Duodenal mucosa (tissue), 2 donors: ENCODE measurements at regions not wholly inside any gene's neighbourhood (a gene's known extent, or its start where the extent isn't known, plus 50 kb on each side); places are given as distances from the start of the nearest gene placed in this dataset.
"Not testable (repeated sequence)": the region's sequence is repeated elsewhere in the genome, so short reads cannot be mapped to it uniquely, and the experiment has no call there.

Source experiments
- H3K27ac ChIP-seq: one replicate; pipeline ENCODE4 v1.7.0; 2013; ENCODE audit warnings: low read depth, low read length
- H3K27me3 ChIP-seq, 2 donors: one replicate each; pipeline ENCODE4 v1.7.0; 2013; ENCODE audit warnings: low read length in 2 of 2, control low read depth in 1 of 2; ENCODE audit not compliant: insufficient read depth in 2 of 2, control insufficient read depth in 1 of 2
- H3K36me3 ChIP-seq, 2 donors: one replicate each; pipeline ENCODE4 v1.7.0; 2013; ENCODE audit warnings: low read length in 2 of 2, control low read depth in 1 of 2; ENCODE audit not compliant: insufficient read depth in 2 of 2, control insufficient read depth in 1 of 2
- H3K4me1 ChIP-seq, 2 donors: one replicate each; pipeline ENCODE4 v1.7.0; 2013; ENCODE audit warnings: low read length in 2 of 2, control low read depth in 1 of 2; ENCODE audit not compliant: insufficient read depth in 2 of 2, control insufficient read depth in 1 of 2
- H3K4me3 ChIP-seq, 2 donors: one replicate each; pipeline ENCODE4 v1.7.0; 2013; ENCODE audit warnings: low read length in 2 of 2, low read depth in 1 of 2
- H3K9ac ChIP-seq, 2 donors: one replicate each; pipeline ENCODE4 v1.7.0; 2013; ENCODE audit warnings: low read length in 2 of 2, low read depth in 1 of 2
- H3K9me3 ChIP-seq, 2 donors: one replicate each; pipeline ENCODE4 v1.7.0; 2013; ENCODE audit warnings: low read length in 2 of 2, control low read depth in 1 of 2; ENCODE audit not compliant: control insufficient read depth in 1 of 2

- H3K4me3 ChIP-seq, H3K4me1 ChIP-seq: not testable (repeated sequence)
These were observed 292.6 kb downstream of the RPIA start for GRCh38 chr2:88984079-88984478.

DNA sequence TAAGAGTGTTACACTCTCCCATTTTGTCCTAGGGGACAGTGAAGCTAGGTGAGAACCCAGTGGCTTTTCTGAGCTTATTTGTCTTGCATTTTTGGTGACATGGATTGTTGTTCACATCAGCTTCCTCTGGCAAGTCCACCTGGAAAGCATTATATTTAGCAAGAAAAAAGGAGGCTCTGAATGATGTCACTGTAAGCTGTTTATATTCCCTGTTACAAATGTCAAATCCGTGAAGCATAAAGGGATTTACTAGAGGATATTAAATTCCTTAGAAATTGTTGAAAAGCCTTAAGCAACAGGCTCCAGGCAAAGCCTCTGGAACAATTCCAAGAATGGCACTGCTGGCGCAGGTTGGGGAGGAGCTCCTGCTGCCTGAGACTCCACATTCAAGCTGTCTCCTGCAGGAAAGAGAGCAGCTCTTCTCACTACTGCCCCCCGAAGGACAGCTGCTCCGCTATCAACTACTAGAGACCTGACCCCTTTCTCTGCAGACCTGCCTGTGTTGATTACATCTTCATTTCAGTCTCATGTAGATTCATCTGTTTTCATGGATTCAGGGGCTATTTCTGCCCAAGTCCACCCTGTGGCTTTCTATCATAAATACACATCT lies 295.4 kb downstream of the RPIA start:
- not testable (repeated sequence) for H3K27me3 ChIP-seq, H3K36me3 ChIP-seq, H3K4me1 ChIP-seq, H3K27ac ChIP-seq, H3K9me3 ChIP-seq, H3K4me3 ChIP-seq, H3K9ac ChIP-seq

More at GRCh38 chr2:88984079-88984478, 292.6 kb downstream of the RPIA start:
- H3K9ac ChIP-seq, H3K27ac ChIP-seq, H3K9me3 ChIP-seq, H3K27me3 ChIP-seq, H3K36me3 ChIP-seq: not testable (repeated sequence)

DNA sequence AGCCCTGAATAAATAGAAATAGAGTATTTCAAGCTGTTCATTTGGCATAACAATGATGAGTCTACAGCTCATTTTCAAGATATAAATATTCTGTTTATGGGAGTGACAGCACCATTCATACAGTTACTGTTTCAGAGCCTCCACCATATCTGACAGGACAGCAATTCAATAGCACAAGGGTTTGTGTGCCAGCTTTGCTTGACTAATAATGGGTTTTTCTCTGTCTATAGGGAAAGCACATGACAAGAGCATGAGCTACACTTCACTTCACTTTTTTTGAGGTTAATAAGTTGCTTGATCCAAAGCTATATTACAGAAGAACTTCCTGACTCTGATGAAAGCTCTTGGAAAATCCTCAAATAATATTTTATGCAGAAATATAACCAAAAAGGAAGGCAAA lies 297.1 kb downstream of the RPIA start:
- H3K4me3 ChIP-seq, H3K9me3 ChIP-seq, H3K27ac ChIP-seq, H3K36me3 ChIP-seq, H3K27me3 ChIP-seq, H3K4me1 ChIP-seq, H3K9ac ChIP-seq: not testable (repeated sequence)

- not testable (repeated sequence) for H3K9me3 ChIP-seq, H3K9ac ChIP-seq, H3K27ac ChIP-seq, H3K4me3 ChIP-seq, H3K4me1 ChIP-seq, H3K27me3 ChIP-seq, H3K36me3 ChIP-seq
These were observed 301.3 kb downstream of the RPIA start for GRCh38 chr2:88992819-88993218.

- H3K27ac ChIP-seq, H3K4me3 ChIP-seq, H3K4me1 ChIP-seq, H3K9ac ChIP-seq, H3K9me3 ChIP-seq, H3K36me3 ChIP-seq, H3K27me3 ChIP-seq: not testable (repeated sequence)
These were observed 303.4 kb downstream of the RPIA start for GRCh38 chr2:88994856-88995255.

DNA sequence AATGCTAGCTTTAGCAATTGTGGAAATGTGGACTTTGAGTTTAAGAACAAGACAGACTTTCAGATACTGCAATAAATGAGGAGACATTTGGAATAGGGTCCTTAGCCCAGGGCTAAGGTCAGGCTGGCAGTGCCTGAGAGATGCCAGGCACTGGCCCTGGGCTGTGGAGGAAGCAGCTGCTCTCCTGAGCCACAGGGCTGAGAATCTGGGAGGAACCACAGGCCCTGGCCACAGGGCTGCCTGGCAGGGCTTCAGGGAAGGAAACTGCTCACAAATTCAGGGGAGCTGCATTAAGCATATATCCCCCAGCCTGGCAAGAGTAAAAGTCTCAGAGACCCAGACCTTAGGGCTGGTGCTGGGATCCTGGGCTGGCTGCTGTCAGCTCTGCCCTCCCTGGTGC lies 305.1 kb downstream of the RPIA start:
- not testable (repeated sequence) for H3K27ac ChIP-seq, H3K9me3 ChIP-seq, H3K9ac ChIP-seq, H3K4me1 ChIP-seq, H3K4me3 ChIP-seq, H3K27me3 ChIP-seq, H3K36me3 ChIP-seq

- H3K27me3 ChIP-seq: no peaks in the 10 kb centered on the region
- no peak overlapping the region for H3K27ac ChIP-seq
- no peaks in the 10 kb centered on the region for H3K4me1 ChIP-seq
- H3K36me3 ChIP-seq: no peaks in the 10 kb centered on the region
- H3K9me3 ChIP-seq: no peaks in the 10 kb centered on the region
- H3K9ac ChIP-seq: no peak overlapping the region
- no peak overlapping the region for H3K4me3 ChIP-seq
These were observed 307.9 kb downstream of the RPIA start for GRCh38 chr2:88999365-88999764.

DNA sequence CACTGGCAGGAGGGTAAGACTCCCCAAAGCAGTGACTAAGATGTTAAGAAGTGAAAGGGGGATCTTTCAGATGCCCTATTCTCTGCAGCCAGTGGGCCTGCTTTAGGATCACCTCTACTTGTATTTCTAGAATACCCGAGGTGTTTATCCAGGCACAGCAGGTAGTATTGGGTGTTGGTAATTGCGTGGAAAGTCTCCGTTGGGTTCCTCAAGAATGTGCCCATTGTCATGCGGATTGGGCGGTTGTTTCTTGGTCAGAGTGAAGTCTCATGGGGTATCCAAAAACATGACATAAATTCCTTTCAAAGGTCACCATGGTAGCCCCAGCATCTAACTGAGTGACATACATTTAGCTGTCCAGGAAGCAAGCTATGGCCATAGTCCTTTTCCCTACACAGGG lies 308.8 kb downstream of the RPIA start:
- Histone ChIP-seq H3K4me1 (no peaks in the 10 kb centered on the region), H3K4me3 (no peak overlapping the region), H3K9me3 (no peaks in the 10 kb centered on the region), H3K9ac (no peak overlapping the region), H3K27ac (no peak overlapping the region), H3K36me3 (no peaks in the 10 kb centered on the region), H3K27me3 (no peaks in the 10 kb centered on the region)

DNA sequence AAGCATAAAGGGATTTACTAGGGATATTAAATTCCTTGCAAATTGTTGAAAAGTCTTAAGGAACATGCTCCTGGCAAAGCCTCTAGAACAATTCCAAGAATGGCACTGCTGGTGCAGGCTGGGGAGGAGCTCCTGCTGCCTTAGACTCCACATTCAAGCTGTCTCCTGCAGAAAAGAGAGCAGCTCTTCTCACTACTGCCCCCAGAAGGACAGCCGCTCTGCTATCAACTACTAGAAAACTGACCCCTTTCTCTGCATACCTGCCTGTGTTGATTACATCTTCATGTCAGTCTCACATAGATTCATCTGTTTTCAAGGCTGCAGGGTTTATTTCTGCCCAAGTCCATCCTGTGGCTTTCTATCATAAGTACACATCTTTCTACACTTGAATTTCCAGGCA lies 312.8 kb downstream of the RPIA start:
- H3K27me3 ChIP-seq, H3K27ac ChIP-seq, H3K36me3 ChIP-seq: not testable (repeated sequence)

DNA sequence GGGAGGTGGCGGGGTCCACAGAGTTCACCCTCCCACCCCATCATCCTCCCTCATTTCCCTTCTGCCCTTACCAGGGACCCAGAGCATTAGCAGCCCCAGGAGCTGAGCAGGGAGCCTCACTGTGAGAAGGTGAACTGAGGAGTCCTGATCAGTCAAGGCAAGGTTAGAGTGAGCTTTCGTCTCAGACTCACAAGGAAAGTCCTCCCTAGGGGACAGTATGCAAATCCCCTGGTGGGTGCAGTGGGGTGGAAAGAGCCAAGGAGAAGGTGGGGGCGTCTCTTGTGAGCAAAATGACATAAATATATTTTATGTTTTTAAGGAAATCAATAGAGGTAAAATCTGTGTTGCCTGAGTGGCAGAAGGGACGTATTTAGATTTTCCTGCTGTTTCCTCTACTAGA lies 329.1 kb downstream of the RPIA start:
- H3K36me3 ChIP-seq, H3K9ac ChIP-seq, H3K9me3 ChIP-seq, H3K27ac ChIP-seq, H3K4me3 ChIP-seq, H3K27me3 ChIP-seq, H3K4me1 ChIP-seq: not testable (repeated sequence)

More for the DNA sequence above, 312.8 kb downstream of the RPIA start:
- H3K4me3 ChIP-seq, H3K4me1 ChIP-seq, H3K9ac ChIP-seq, H3K9me3 ChIP-seq: not testable (repeated sequence)

GRCh38 chr2:89026296-89026695 lies 334.8 kb downstream of the RPIA start:
- not testable (repeated sequence) for H3K36me3 ChIP-seq, H3K27me3 ChIP-seq, H3K4me3 ChIP-seq, H3K9me3 ChIP-seq, H3K4me1 ChIP-seq, H3K9ac ChIP-seq, H3K27ac ChIP-seq
